GM12891 (cell line): ENCODE measurements at regions not wholly inside any gene's neighbourhood (a gene's known extent, or its start where the extent isn't known, plus 50 kb on each side); places are given as distances from the start of the nearest gene placed in this dataset.
"Not testable (repeated sequence)": the region's sequence is repeated elsewhere in the genome, so short reads cannot be mapped to it uniquely, and the experiment has no call there.

Experiments
- DNase-seq: peaks from one replicate; pipeline ENCODE4 v3.0.0; 2011; ENCODE audit warnings: low spot score; ENCODE audit not compliant: insufficient read length
- FAIRE-seq: peaks from 2 replicates; lab custom pipeline; 2011; peaks lifted over from hg19 to GRCh38; lab: Jason Lieb, UNC
- PAX5 ChIP-seq: IDR thresholded peaks from 2 replicates; pipeline ENCODE4 v1.6.1; 2011; ENCODE audit warnings: low read length, moderate library complexity, mild to moderate bottlenecking; ENCODE audit not compliant: insufficient read depth, severe bottlenecking
- POLR2A ChIP-seq: IDR thresholded peaks from 2 replicates; pipeline ENCODE4 v1.6.1; 2011; ENCODE audit warnings: low read depth, low read length, control low read depth
- POLR2AphosphoS5 ChIP-seq: IDR thresholded peaks from 2 replicates; pipeline ENCODE4 v1.6.1; 2011; ENCODE audit warnings: low read depth, low read length, control low read depth
- POU2F2 ChIP-seq: IDR thresholded peaks from 2 replicates; pipeline ENCODE4 v1.6.1; 2011; ENCODE audit warnings: low read depth, mild to moderate bottlenecking, control low read depth, low read length, moderate library complexity
- SPI1 ChIP-seq: IDR thresholded peaks from 2 replicates; pipeline ENCODE4 v1.6.1; 2011; ENCODE audit warnings: low read depth, low read length, control low read depth
- TAF1 ChIP-seq: IDR thresholded peaks from 2 replicates; pipeline ENCODE4 v1.6.1; 2011; ENCODE audit warnings: low read depth, low read length, control low read depth

DNA sequence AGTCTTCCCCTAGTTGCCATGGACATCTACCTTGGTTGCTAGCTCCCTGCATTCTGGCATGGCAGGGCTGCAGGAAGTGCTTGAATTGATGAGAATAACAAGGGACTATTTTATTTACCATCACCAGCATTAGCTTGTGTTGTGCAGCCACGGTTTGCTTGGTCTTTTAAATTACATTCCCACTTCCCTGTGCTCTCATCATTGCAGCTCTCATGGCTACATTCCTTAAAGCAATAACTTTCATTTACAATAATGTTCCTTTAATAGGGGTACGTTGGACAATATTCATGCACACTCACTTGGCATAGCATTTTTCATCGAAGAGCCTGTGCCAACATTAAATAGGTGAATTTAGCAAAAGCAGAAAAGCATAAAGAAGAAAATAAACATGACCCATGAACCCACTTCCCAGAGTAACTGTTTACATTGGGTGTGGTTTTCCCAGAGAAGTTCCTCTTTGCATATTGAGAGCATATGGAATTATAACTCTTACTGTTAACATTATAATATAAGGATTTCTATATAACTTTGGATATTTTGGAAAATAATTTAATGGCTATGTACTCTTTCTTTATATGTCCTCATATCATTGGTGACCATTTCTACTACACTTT is 113.2 kb upstream of the VWC2 start:
- FAIRE-seq (no peak), DNase-seq (no peak)
- TF ChIP-seq TAF1 = no peak
- TF ChIP-seq POLR2AphosphoS5 = no peak
- TF ChIP-seq SPI1 = no peak
- no peak for TF ChIP-seq PAX5
- no peak for TF ChIP-seq POLR2A
- TF ChIP-seq POU2F2 = no peak

DNA sequence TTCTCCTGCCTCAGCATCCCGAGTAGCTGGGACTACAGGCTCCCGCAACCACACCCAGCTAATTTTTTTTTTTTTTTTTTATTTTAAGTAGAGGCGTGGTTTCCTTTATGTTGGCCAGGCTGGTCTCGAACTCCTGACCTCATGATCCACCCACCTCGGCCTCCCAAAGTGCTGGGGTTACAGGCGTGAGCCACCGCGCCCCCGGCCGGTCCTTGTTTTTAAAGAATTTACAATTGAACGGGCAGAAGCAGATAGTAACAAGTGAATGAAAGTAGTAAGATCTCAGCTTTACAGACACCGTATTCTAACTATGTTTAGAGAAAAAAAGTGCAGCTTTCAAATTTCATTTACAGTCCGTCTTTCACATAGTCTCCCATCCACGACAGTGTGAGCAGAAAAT is 112.5 kb upstream of the VWC2 start:
- DNase-seq (no peak), FAIRE-seq (no peak)
- no peak for TF ChIP-seq PAX5
- no peak for TF ChIP-seq POLR2A
- TF ChIP-seq SPI1 = no peak
- TF ChIP-seq POLR2AphosphoS5 = no peak
- TF ChIP-seq TAF1 = no peak
- TF ChIP-seq POU2F2 = no peak

DNA sequence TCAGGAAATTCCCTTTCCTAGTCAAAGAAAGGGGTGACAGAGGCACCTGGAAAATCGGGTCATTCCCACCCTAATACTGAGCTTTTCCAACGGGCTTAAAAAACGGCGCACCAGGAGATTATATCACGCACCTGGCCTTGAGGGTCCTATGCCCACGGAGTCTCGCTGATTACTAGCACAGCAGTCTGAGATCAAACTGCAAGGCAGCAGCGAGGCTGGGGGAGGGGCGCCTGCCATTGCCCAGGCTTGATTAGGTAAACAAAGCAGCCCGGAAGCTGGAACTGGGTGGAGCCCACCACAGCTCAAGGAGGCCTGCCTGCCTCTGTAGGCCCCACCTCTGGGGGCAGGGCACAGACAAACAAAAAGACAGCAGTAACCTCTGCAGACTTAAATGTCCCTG is 107.5 kb upstream of the VWC2 start:
- DNase-seq, FAIRE-seq: not testable (repeated sequence)

DNA sequence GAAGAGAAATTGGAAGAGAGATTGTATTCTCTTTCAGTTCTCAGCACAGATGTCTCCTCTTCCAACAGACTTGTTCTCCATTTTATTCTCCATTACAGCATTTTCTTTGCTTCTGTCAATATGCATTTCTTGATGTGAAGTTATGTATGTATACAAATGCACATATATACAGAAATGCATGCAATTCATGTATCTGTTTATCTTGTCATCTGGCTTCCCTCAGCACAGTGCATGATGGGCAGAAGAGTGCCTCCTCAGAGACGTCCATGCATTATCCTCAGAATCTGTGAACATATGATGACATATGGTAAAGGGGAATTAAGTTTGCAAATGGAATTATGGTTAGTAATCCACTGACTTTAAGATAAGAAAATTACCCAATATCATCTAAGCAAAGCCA is 106.7 kb upstream of the VWC2 start:
- FAIRE-seq (no peak), DNase-seq (no peak)
- TF ChIP-seq PAX5 (no peak), POU2F2 (no peak), POLR2A (no peak), TAF1 (no peak), POLR2AphosphoS5 (no peak), SPI1 (no peak)

- FAIRE-seq = no peak
- no peak for DNase-seq
- TF ChIP-seq PAX5 (no peak), POLR2AphosphoS5 (no peak), POLR2A (no peak), SPI1 (no peak), TAF1 (no peak), POU2F2 (no peak)
Observed at GRCh38 chr7:49669285-49669684, 104.2 kb upstream of the VWC2 start.

DNA sequence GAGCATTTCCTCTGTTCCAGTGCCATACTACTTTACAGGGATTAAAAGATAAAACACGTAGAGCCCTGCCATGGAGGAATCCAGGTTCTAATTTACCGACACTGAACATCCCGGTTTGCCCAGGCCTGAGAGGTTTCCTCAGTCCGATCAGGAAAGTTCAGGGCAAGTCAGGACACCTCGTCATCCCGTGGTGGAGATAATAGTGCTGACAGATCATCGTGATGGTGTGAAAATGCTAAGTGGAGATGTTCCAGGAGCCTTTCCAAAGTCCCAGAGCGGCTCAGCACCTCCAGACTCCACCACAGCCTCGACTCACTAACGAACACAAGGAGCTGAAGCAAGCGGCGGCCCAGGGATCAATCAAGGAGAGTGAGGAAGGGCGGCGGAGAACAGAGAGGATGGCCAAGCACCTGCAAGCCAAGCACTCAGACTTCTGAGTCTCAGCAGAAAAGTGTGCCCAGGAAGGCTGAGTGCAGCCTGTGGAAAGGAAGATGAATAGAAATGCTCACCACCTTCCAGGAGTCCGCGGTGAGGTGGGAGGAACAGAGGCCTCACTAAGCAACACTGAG is 103.7 kb upstream of the VWC2 start:
- DNase-seq (no peak), FAIRE-seq (no peak)
- TF ChIP-seq SPI1 = no peak
- no peak for TF ChIP-seq POLR2AphosphoS5
- no peak for TF ChIP-seq POU2F2
- no peak for TF ChIP-seq TAF1
- no peak for TF ChIP-seq POLR2A
- TF ChIP-seq PAX5 = no peak

DNA sequence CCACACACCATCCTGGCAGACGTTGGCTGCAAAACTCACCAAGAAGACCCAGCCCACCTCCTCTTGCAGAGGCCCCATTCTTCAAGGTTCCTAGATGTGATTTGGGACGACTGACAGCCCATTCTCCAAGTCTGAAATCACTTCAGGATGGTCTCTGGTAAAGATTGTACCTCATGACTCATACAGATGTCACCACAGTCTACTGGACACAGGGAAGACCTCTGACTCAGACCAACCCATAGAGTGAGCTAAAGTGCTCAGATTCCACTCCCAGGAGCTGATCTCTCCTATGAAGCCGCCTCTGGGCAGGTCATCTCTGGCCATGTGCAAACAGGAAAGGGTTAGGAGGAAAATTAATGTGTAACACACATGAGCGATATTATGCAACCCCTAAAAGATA is 102.4 kb upstream of the VWC2 start:
- DNase-seq (no peak), FAIRE-seq (no peak)
- TF ChIP-seq PAX5 (no peak), TAF1 (no peak), SPI1 (no peak), POLR2A (no peak), POU2F2 (no peak), POLR2AphosphoS5 (no peak)

DNA sequence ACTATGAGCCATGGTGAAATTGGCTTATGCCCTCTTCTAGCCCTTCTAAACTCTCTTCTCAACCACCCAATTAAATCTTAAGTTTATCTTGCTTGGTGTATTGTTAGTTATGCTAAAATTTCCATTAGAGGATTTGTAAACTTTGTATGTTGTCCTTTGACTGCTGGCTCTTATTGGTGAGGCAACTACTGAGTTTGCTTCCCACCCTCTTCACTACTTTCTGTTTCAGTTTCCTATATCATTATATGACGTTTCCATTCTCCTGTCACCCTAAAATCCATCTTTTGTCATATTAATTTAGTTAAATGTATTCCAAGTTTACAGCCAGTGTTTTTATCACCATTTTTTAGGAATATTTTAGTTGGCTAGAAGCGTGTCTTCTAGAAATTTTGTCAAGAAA is 80.9 kb upstream of the VWC2 start:
- TF ChIP-seq POLR2A (no peak), POU2F2 (no peak), SPI1 (no peak)
- no peak for FAIRE-seq
- no peak for DNase-seq

- no peak for FAIRE-seq
- TF ChIP-seq TAF1 = no peak
- no peak for TF ChIP-seq POU2F2
- no peak for TF ChIP-seq POLR2AphosphoS5
- TF ChIP-seq PAX5 = no peak
- no peak for TF ChIP-seq POLR2A
- TF ChIP-seq SPI1 = no peak
- no peak for DNase-seq
Observed at GRCh38 chr7:49695971-49696370, 77.5 kb upstream of the VWC2 start.

- no peak for TF ChIP-seq POLR2AphosphoS5
- no peak for TF ChIP-seq POU2F2
- TF ChIP-seq TAF1 = no peak
- TF ChIP-seq SPI1 = no peak
- no peak for TF ChIP-seq PAX5
- TF ChIP-seq POLR2A = no peak
- DNase-seq (no peak), FAIRE-seq (no peak)
Observed at GRCh38 chr7:49700841-49701240, 72.6 kb upstream of the VWC2 start.
